PC-9 (cell line): ENCODE measurements at regions not wholly inside any gene's neighbourhood (a gene's known extent, or its start where the extent isn't known, plus 50 kb on each side); places are given as distances from the start of the nearest gene placed in this dataset.

Experiments used
- BruUV-seq: library from RNA; stranded (reverse); fragments of 400-500 nt; replicated peaks from 2 replicates; lab custom pipeline; 2021; lab: Mats Ljungman, UMichigan
- CTCF ChIA-PET: fragments of 300-600 bp; sonication (Branson Sonifier 250); formaldehyde crosslinking; loops from one replicate; lab custom pipeline; 2022; ENCODE audit warnings: antibody characterized with exemption; lab: Charles Lee
- POLR2A ChIA-PET: fragments of 300-600 bp; sonication (Branson Sonifier 250); formaldehyde crosslinking; loops from one replicate; lab custom pipeline; 2022; ENCODE audit warnings: antibody characterized with exemption; ENCODE audit not compliant: unreplicated experiment; lab: Charles Lee
- DNase-seq, 2 experiments: peaks; one replicate each; pipeline versions ENCODE4 v3.0.0 to v3.0.0-alpha.2; 2015 to 2022; ENCODE audit warnings: mixed read lengths in 1 of 2
- H2AFZ ChIP-seq: fragments of 200-600 bp; sonication (generic); 2 replicates; pipeline ENCODE4 v1.8.1; 2017; ENCODE audit warnings: antibody characterized with exemption
- H3F3A ChIP-seq: fragments of 200-600 bp; sonication (generic); 2 replicates; pipeline ENCODE4 v1.8.1; 2017; ENCODE audit warnings: antibody characterized with exemption, mild to moderate bottlenecking, low read depth; ENCODE audit not compliant: insufficient read depth
- H3K27ac ChIP-seq: fragments of 200-600 bp; sonication (generic); 2 replicates; pipeline ENCODE4 v1.6.1; 2016; ENCODE audit warnings: mixed run types
- H3K27me3 ChIP-seq: fragments of 200-600 bp; sonication (generic); 2 replicates; pipeline ENCODE4 v1.6.1; 2016; ENCODE audit warnings: low read depth, mixed run types; ENCODE audit not compliant: insufficient read depth
- H3K36me3 ChIP-seq: fragments of 200-600 bp; sonication (generic); 2 replicates; pipeline ENCODE4 v1.6.1; 2016; ENCODE audit warnings: low read depth, mixed run types
- H3K4me1 ChIP-seq: fragments of 200-600 bp; sonication (generic); replicated peaks from 2 replicates; pipeline ENCODE4 v1.6.1; 2016; ENCODE audit warnings: mixed run types; ENCODE audit not compliant: insufficient read depth
- H3K4me2 ChIP-seq: fragments of 200-600 bp; sonication (generic); 2 replicates; pipeline ENCODE4 v1.6.1; 2017; ENCODE audit warnings: mixed run types
- H3K4me3 ChIP-seq: fragments of 200-600 bp; sonication (generic); 2 replicates; pipeline ENCODE4 v1.6.1; 2016; ENCODE audit warnings: mixed run types
- H3K79me2 ChIP-seq: fragments of 200-600 bp; sonication (generic); 2 replicates; pipeline ENCODE4 v1.6.1; 2017; ENCODE audit warnings: low read depth, mixed run types
- H3K9me2 ChIP-seq: fragments of 200-600 bp; sonication (generic); 2 replicates; pipeline ENCODE4 v1.8.1; 2017; ENCODE audit warnings: mild to moderate bottlenecking; ENCODE audit not compliant: insufficient read depth
- H3K9me3 ChIP-seq: fragments of 200-600 bp; sonication (generic); 2 replicates; pipeline ENCODE4 v1.8.1; 2016; ENCODE audit warnings: low read depth; ENCODE audit not compliant: insufficient read depth
- H4K20me1 ChIP-seq: fragments of 200-600 bp; sonication (generic); 2 replicates; pipeline ENCODE4 v1.8.1; 2017; ENCODE audit not compliant: insufficient read depth
- CTCF ChIP-seq: fragments of 200-600 bp; sonication (generic); conservative IDR thresholded peaks from 2 replicates; pipeline ENCODE4 v1.6.1; 2017; ENCODE audit warnings: mixed run types, antibody characterized with exemption, mild to moderate bottlenecking, moderate library complexity
- EZH2 ChIP-seq: fragments of 200-600 bp; sonication (generic); IDR thresholded peaks from 2 replicates; pipeline ENCODE4 v1.8.0; 2017; ENCODE audit warnings: antibody characterized with exemption, low read depth
- intact Hi-C: fragments of 100-400 bp; cut with micrococcal nuclease; formaldehyde crosslinking; loops from one replicate; pipeline ENCODE4 v1.10.0; 2022; ENCODE audit not compliant: unreplicated experiment

DNA sequence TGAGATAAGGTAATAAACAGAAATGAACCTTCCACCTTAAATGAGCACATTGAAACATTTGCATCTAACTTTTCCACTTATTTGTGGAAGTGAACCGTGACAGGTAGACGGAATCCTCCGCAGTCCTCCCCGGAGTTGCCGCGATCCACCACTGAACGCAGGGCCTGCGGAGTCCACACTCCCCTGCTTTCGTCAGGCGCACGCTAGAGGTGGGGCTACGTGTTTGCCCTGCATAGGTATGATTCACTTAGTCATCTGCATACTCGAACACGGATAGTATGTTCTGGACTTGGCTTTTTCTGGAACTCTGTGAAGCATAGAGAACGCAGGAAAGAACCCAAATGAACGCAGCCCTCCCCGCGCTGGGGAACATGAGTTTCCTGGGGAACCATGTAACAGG is 272.8 kb upstream of the IRX4 start:
- Histone ChIP-seq H3K4me2 (no peak overlapping the region), H3K27me3 (peaks cover 80% of the 10 kb centered on the region), H3K9me3 (no peaks in the 10 kb centered on the region), H2AFZ (no peak overlapping the region), H3K4me3 (no peak overlapping the region), H3K4me1 (no peaks in the 10 kb centered on the region), H3K36me3 (no peaks in the 10 kb centered on the region), H3F3A (no peaks in the 10 kb centered on the region), H3K27ac (no peak overlapping the region), H3K9me2 (no peaks in the 10 kb centered on the region), H4K20me1 (no peaks in the 10 kb centered on the region), H3K79me2 (no peaks in the 10 kb centered on the region)
- intact Hi-C loops = no loop called here
- CTCF ChIA-PET = no interaction called here
- POLR2A ChIA-PET = no interaction called here
- BruUV-seq = no TSS peak
- no peak for DNase-seq
- TF ChIP-seq EZH2 (no peak), CTCF (no peak)

DNA sequence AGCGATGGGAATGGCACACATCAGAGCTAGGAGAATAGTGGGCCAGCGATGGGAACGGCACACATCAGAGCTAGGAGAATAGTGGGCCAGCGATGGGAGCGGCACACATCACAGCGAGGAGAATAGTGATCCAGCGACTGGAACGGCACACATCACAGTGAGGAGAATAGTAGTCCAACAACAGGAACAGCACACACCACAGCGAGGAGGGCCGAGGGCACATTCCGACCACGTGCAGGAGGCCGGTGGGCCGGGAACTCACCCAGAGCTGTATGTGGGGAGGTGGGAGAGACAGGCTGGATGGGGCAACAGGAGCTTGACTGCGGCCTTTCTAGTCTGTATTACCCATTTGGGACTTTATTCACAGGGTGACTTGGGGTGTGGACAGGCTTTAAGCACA is 271.1 kb upstream of the IRX4 start:
- POLR2A ChIA-PET = no interaction called here

GRCh38 chr5:2153350-2153749 is 270.6 kb upstream of the IRX4 start:
- no peak overlapping the region for H3K4me2 ChIP-seq
- no peaks in the 10 kb centered on the region for H3F3A ChIP-seq
- H3K9me2 ChIP-seq = no peaks in the 10 kb centered on the region
- no peaks in the 10 kb centered on the region for H3K36me3 ChIP-seq
- no peak overlapping the region for H3K4me3 ChIP-seq
- no peak overlapping the region for H2AFZ ChIP-seq
- no peaks in the 10 kb centered on the region for H3K9me3 ChIP-seq
- TF ChIP-seq EZH2 (no peak), CTCF (no peak)
- H4K20me1 ChIP-seq = no peaks in the 10 kb centered on the region
- DNase-seq = no peak
- H3K4me1 ChIP-seq = no peaks in the 10 kb centered on the region
- H3K27ac ChIP-seq = no peak overlapping the region
- H3K27me3 ChIP-seq = peaks cover 85% of the 10 kb centered on the region
- intact Hi-C loops = no loop called here
- no peaks in the 10 kb centered on the region for H3K79me2 ChIP-seq
- BruUV-seq = no TSS peak
- CTCF ChIA-PET = no interaction called here
- POLR2A ChIA-PET = no interaction called here

More for the DNA sequence above, 271.1 kb upstream of the IRX4 start:
- H3K4me3 ChIP-seq = no peak overlapping the region
- CTCF ChIA-PET = no interaction called here
- no peak for DNase-seq
- no peaks in the 10 kb centered on the region for H4K20me1 ChIP-seq
- H3K9me3 ChIP-seq = no peaks in the 10 kb centered on the region
- H3K4me1 ChIP-seq = no peaks in the 10 kb centered on the region
- no peaks in the 10 kb centered on the region for H3K79me2 ChIP-seq
- intact Hi-C loops = no loop called here
- H3K27me3 ChIP-seq = peaks cover 85% of the 10 kb centered on the region
- no peak for TF ChIP-seq CTCF
- no peak for TF ChIP-seq EZH2
- no TSS peak for BruUV-seq
- H3F3A ChIP-seq = no peaks in the 10 kb centered on the region
- H3K4me2 ChIP-seq = no peak overlapping the region
- no peak overlapping the region for H3K27ac ChIP-seq
- H3K36me3 ChIP-seq = no peaks in the 10 kb centered on the region
- no peak overlapping the region for H2AFZ ChIP-seq
- H3K9me2 ChIP-seq = no peaks in the 10 kb centered on the region
